K562 (cell line): ENCODE measurements at regions not wholly inside any gene's neighbourhood (a gene's known extent, or its start where the extent isn't known, plus 50 kb on each side); places are given as distances from the start of the nearest gene placed in this dataset.

Source experiments
- ATAC-seq: fragments of 200-7000 bp; cut with Tn5 transposase; 3 replicates; pipeline ENCODE4 v1.9.1; 2020; ENCODE audit warnings: moderate library complexity
- BruUV-seq: library from RNA; stranded (reverse); fragments of 400-500 nt; replicated peaks from 2 replicates; lab custom pipeline; 2021; lab: Mats Ljungman, UMichigan
- CTCF ChIA-PET: fragments of 300-600 bp; formaldehyde crosslinking; extraction: SDS; loops from one replicate; lab custom pipeline; 2021; ENCODE audit warnings: low intra/inter-chr PET ratio; lab: Yijun Ruan, JAX
- POLR2A ChIA-PET: fragments of 300-600, 350-650 bp; sonication (Branson Sonifier 250); formaldehyde crosslinking; extraction: SDS; loops from one replicate; lab custom pipeline; 2021; ENCODE audit warnings: antibody characterized with exemption, inconsistent platforms; lab: Yijun Ruan, JAX
- DNase-seq, 4 experiments: peaks; one replicate each; pipeline versions ENCODE4 v3.0.0 to v3.0.0-alpha.2; 2011 to 2018; ENCODE audit warnings: low spot score in 3 of 4, mixed read lengths in 3 of 4; ENCODE audit errors: extremely low read depth in 1 of 4
- FAIRE-seq: peaks from 2 replicates; lab custom pipeline; 2011; peaks lifted over from hg19 to GRCh38; lab: Jason Lieb, UNC
- H2AFZ ChIP-seq: 2 replicates; pipeline ENCODE4 v1.6.0; 2011; ENCODE audit warnings: low read depth, low read length, control low read depth, inconsistent platforms
- H3K27ac ChIP-seq: fragments of 200-600 bp; 3 replicates; pipeline ENCODE4 v1.8.0; 2011; ENCODE audit warnings: low read depth, mild to moderate bottlenecking, control low read depth, inconsistent platforms, low read length, moderate library complexity, mixed read lengths; ENCODE audit errors: extremely low read depth
- H3K27me3 ChIP-seq, 2 experiments: fragments of 300-600 bp in 1 of 2; 2 replicates in 1 of 2; 3 replicates in 1 of 2; pipeline versions ENCODE4 v1.6.0 to v1.8.0; 2011; ENCODE audit warnings: inconsistent platforms in 2 of 2, low read length in 2 of 2, mild to moderate bottlenecking in 1 of 2, mixed read lengths in 1 of 2, moderate library complexity in 1 of 2; ENCODE audit not compliant: control insufficient read depth in 2 of 2, insufficient read depth in 2 of 2
- H3K36me3 ChIP-seq: fragments of 300-600 bp; 3 replicates; pipeline ENCODE4 v1.8.0; 2011; ENCODE audit warnings: mild to moderate bottlenecking, low read length, inconsistent platforms; ENCODE audit not compliant: control insufficient read depth, insufficient read depth
- H3K4me1 ChIP-seq, 2 experiments: fragments of 200-600 bp in 1 of 2; replicated peaks in 1 of 2; 2 replicates in 1 of 2; 3 replicates in 1 of 2; pipeline versions ENCODE4 v1.5.1 to v1.8.0; 2011; ENCODE audit warnings: inconsistent platforms in 2 of 2, low read length in 2 of 2, mild to moderate bottlenecking in 1 of 2, mixed read lengths in 1 of 2, moderate library complexity in 1 of 2; ENCODE audit not compliant: control insufficient read depth in 2 of 2, insufficient read depth in 2 of 2
- H3K4me2 ChIP-seq: 2 replicates; pipeline ENCODE4 v1.6.1; 2011; ENCODE audit warnings: low read length, control low read depth, inconsistent platforms, mixed read lengths; ENCODE audit not compliant: insufficient read depth
- H3K4me3 ChIP-seq: fragments of 200-600 bp; sonication (generic), shearing (Covaris generic); 2 replicates; pipeline ENCODE4 v1.5.1; 2016; ENCODE audit warnings: control low read depth, inconsistent platforms
- H3K79me2 ChIP-seq: fragments of 200-600 bp; 3 replicates; pipeline ENCODE4 v1.8.0; 2011; ENCODE audit warnings: low read length, inconsistent platforms; ENCODE audit not compliant: control insufficient read depth, insufficient read depth
- H3K9ac ChIP-seq, 2 experiments: 2 replicates each; pipeline versions ENCODE4 v1.6.0 to v1.6.1; 2011; ENCODE audit warnings: low read depth in 2 of 2, low read length in 2 of 2, control low read depth in 1 of 2, inconsistent platforms in 1 of 2, mild to moderate bottlenecking in 1 of 2, mixed read lengths in 1 of 2; ENCODE audit not compliant: insufficient read depth in 1 of 2
- H3K9me1 ChIP-seq: one replicate; pipeline ENCODE4 v1.6.0; 2011; ENCODE audit warnings: inconsistent platforms, mild to moderate bottlenecking, low read length, moderate library complexity; ENCODE audit not compliant: control insufficient read depth, insufficient read depth
- H3K9me3 ChIP-seq: replicated peaks from 2 replicates; pipeline ENCODE4 v1.5.1; 2011; ENCODE audit warnings: low read depth, low read length, inconsistent platforms; ENCODE audit not compliant: control insufficient read depth, insufficient read depth
- H4K20me1 ChIP-seq: replicated peaks from 2 replicates; pipeline ENCODE4 v1.6.1; 2011; ENCODE audit warnings: low read length, inconsistent platforms, mixed read lengths; ENCODE audit not compliant: control insufficient read depth, insufficient read depth
- CEBPB ChIP-seq: fragments of 450-650 bp; IDR thresholded peaks from 2 replicates; pipeline ENCODE4 v1.6.1; 2016; ENCODE audit warnings: missing genetic modification characterization, missing compliant biosample characterization
- CXXC5 ChIP-seq: fragments of 250-450 bp; sonication (Bioruptor Pico); IDR thresholded peaks from 2 replicates; pipeline ENCODE4 v1.8.0; 2022; ENCODE audit warnings: inconsistent platforms, mild to moderate bottlenecking, moderate library complexity
- EP300 ChIP-seq: IDR thresholded peaks from 2 replicates; pipeline ENCODE4 v1.6.1; 2012; ENCODE audit warnings: low read length, improper control_type of control experiment
- HINFP ChIP-seq: fragments of 450-650 bp; conservative IDR thresholded peaks from 2 replicates; pipeline ENCODE4 v1.6.1; 2016; ENCODE audit warnings: missing genetic modification characterization, low read depth, mild to moderate bottlenecking, control low read depth, missing compliant biosample characterization
- THAP7 ChIP-seq: fragments of 250-450 bp; sonication (Bioruptor Pico); IDR thresholded peaks from 2 replicates; pipeline ENCODE4 v1.5.0; 2021
- ZC3H8 ChIP-seq: fragments of 450-650 bp; IDR thresholded peaks from 2 replicates; pipeline ENCODE4 v1.6.1; 2017
- ZNF12 ChIP-seq: sonication (generic); formaldehyde crosslinking; IDR thresholded peaks from 2 replicates; pipeline ENCODE4 v1.4.0; 2020; ENCODE audit warnings: mild to moderate bottlenecking, missing genetic modification reagents
- ZNF586 ChIP-seq: fragments of 450-650 bp; formaldehyde crosslinking; conservative IDR thresholded peaks from 2 replicates; pipeline ENCODE4 v1.4.0; 2020; ENCODE audit warnings: mild to moderate bottlenecking, moderate library complexity
- WGBS: fragments of 100-300 bp; shearing (Covaris generic); methylation state at CpG from one replicate; pipeline ENCODE4 v1.1.6; 2016; ENCODE audit warnings: low coverage, mixed read lengths; ENCODE audit not compliant: insufficient coverage; ENCODE audit errors: missing lambda C conversion rate; 5-methylcytosine and 5-hydroxymethylcytosine counted together
- in situ Hi-C: fragments of 300-500 bp; cut with MboI; formaldehyde crosslinking; loops from 4 replicates; pipeline ENCODE4 v1.15.0; 2018; ENCODE audit warnings: inconsistent platforms, mixed read lengths
- intact Hi-C: fragments of 100-400 bp; cut with micrococcal nuclease; formaldehyde crosslinking; loops from 2 replicates; pipeline ENCODE4 v1.14.2; 2022
- TF ChIP-seq, protein P1 (sequence below), 2 experiments: IDR thresholded peaks; 2 replicates each; pipeline ENCODE4 v1.6.1; 2011; ENCODE audit warnings: borderline replicate concordance in 1 of 2, control low read depth in 1 of 2, low read depth in 1 of 2, low read length in 1 of 2, mild to moderate bottlenecking in 1 of 2, mixed read lengths in 1 of 2, moderate library complexity in 1 of 2; ENCODE audit not compliant: insufficient read depth in 1 of 2, insufficient read length in 1 of 2, poor library complexity in 1 of 2, severe bottlenecking in 1 of 2; ENCODE audit errors: extremely low read depth in 1 of 2

DNA sequence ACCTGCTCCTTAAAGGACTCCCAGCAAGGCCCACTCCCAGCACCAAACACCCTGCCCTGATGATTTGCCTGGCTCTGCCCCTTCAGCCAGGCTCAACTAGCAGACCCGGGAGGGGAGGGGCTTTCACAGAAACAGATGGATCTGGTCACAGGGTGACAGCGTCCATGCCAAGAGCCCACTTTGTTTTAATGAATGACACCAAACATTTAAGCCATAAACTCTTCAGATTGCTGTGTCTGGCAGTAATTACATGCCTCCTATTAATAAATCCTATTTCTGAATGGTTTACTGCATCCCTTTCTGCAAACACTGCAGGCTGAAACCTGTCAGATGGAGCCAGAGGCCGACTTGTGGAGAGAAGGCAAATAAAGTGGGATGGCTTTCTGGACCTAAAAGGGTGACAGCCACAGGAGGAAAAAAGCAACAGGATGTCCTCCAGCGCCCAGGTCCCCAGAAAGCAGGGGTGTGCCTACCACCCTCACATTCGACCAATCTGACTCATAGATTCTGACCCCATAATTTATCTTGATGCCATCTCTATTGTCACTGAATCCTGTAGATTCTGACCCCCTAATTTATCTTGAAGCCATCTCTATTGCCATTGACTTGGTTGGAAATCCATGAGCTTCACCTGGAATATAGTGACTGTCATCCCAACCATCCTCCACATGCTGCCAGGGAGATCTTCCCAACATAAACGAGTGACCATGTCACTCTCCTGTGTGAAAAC is 200.9 kb downstream of the PLPP3 start:
- no peak for FAIRE-seq
- in situ Hi-C loops, result no loop called here

More for the DNA sequence above, 200.9 kb downstream of the PLPP3 start:
- POLR2A ChIA-PET, result interaction anchor here (0.7 kb wide), 1 partner anchor 149 kb away, joined by 3 read pairs; no protein-coding TSS in a partner anchor
- no peaks in the 10 kb centered on the region for H3K36me3 ChIP-seq
- no peak for DNase-seq
- H3K4me1 ChIP-seq, result no peaks in the 10 kb centered on the region
- H3K4me2 ChIP-seq, result no peak overlapping the region
- H3K27me3 ChIP-seq, result no peaks in the 10 kb centered on the region
- H3K27ac ChIP-seq, result no peak overlapping the region
- H3K79me2 ChIP-seq, result no peaks in the 10 kb centered on the region
- no peak overlapping the region for H3K4me3 ChIP-seq
- H2AFZ ChIP-seq, result no peak overlapping the region
- no TSS peak for BruUV-seq
- ATAC-seq, result no peak
- H3K9me3 ChIP-seq, result no peaks in the 10 kb centered on the region
- H3K9ac ChIP-seq, result no peak overlapping the region
- H4K20me1 ChIP-seq, result no peaks in the 10 kb centered on the region
- H3K9me1 ChIP-seq, result no peaks in the 10 kb centered on the region
- intact Hi-C loops, result no loop called here
- 0% methylated on average over 6 of the region's 6 CpGs for WGBS
- TF ChIP-seq HINFP (tag), result no peak
- no peak for TF ChIP-seq CXXC5 (CRISPR knock-in tag)
- no peak for TF ChIP-seq CEBPB (tag)
- TF ChIP-seq EP300, result no peak
- no peak for TF ChIP-seq THAP7
- no peak for TF ChIP-seq ZC3H8
- TF ChIP-seq, protein P1, sequence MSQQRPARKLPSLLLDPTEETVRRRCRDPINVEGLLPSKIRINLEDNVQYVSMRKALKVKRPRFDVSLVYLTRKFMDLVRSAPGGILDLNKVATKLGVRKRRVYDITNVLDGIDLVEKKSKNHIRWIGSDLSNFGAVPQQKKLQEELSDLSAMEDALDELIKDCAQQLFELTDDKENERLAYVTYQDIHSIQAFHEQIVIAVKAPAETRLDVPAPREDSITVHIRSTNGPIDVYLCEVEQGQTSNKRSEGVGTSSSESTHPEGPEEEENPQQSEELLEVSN (IDR thresholded peaks at IDR 0.05; ENCODE audit: borderline replicate concordance in 1 of 2, extremely low read depth in 1 of 2, insufficient read depth in 1 of 2, insufficient read length in 1 of 2, low read depth in 1 of 2, low read length in 1 of 2, poor library complexity in 1 of 2, severe bottlenecking in 1 of 2), result no peak
- no peak for TF ChIP-seq ZNF586 (CRISPR knock-in tag)
- no peak for TF ChIP-seq ZNF12 (CRISPR knock-in tag)
- CTCF ChIA-PET, result no interaction called here
